Activated T-cell treated with anti-CD3 and anti-CD28 coated beads, Interleukin-2, amount 50 U/mL, for 72 hours (primary cell): ENCODE measurements at regions not wholly inside any gene's neighbourhood (a gene's known extent, or its start where the extent isn't known, plus 50 kb on each side); places are given as distances from the start of the nearest gene placed in this dataset.

Experiments
- ATAC-seq, 2 donors: fragments of 150-1000 bp; cut with Tn5 transposase; replicated peaks in 1 of 2; 2 replicates each; pipeline ENCODE4 v1.10.0; 2021; ENCODE audit warnings: moderate library complexity in 2 of 2, mild to moderate bottlenecking in 1 of 2
- DNase-seq, 2 donors: peaks; one replicate each; pipeline ENCODE4 v3.0.0; 2021 to 2022; ENCODE audit warnings: mixed read lengths in 1 of 2
- H3K27ac Mint-ChIP-seq: one replicate; pipeline ENCODE4 v1.8.0; 2022; ENCODE audit warnings: mild to moderate bottlenecking, moderate library complexity, mixed read lengths
- H3K27me3 Mint-ChIP-seq: one replicate; pipeline ENCODE4 v1.8.0; 2022; ENCODE audit warnings: low read depth, mixed read lengths
- H3K36me3 Mint-ChIP-seq, 2 donors: one replicate each; pipeline ENCODE4 v1.8.0; 2022; ENCODE audit warnings: mixed read lengths in 2 of 2, mild to moderate bottlenecking in 1 of 2; ENCODE audit not compliant: insufficient read depth in 2 of 2
- H3K4me1 Mint-ChIP-seq: one replicate; pipeline ENCODE4 v1.8.0; 2022; ENCODE audit warnings: low read depth, mixed read lengths
- H3K4me3 Mint-ChIP-seq, 2 donors: one replicate each; pipeline ENCODE4 v1.8.0; 2022; ENCODE audit warnings: mild to moderate bottlenecking in 2 of 2, mixed read lengths in 2 of 2, moderate library complexity in 2 of 2
- H3K9me3 Mint-ChIP-seq, 2 donors: one replicate each; pipeline ENCODE4 v1.8.0; 2022; ENCODE audit warnings: mixed read lengths in 2 of 2

DNA sequence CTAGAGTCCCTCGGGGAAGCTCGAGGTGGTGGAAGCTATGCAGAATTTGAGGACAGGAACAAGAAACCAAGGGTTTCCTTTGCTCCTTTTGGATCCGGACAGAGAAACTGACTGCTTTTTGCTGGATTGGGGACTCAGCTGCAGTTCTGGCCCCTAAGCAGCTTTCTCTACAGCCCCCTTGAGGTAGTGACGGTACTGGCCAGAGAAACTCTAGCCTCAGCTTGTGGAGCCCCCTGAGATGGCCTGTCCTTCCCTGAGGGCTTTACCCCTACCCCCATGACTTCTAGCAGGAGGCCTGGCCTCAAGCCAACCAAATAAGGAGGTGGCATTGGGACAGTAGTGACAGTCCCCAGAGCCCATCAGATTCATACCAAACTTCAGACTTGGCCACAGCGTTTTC lies 118.1 kb downstream of the IRX5 start:
- no peak for ATAC-seq
- Mint-ChIP-seq H3K4me3 (no peak overlapping the region), H3K9me3 (no peaks in the 10 kb centered on the region), H3K27me3 (peaks cover 5% of the 10 kb centered on the region), H3K4me1 (no peaks in the 10 kb centered on the region), H3K27ac (no peak overlapping the region), H3K36me3 (no peaks in the 10 kb centered on the region)
- DNase-seq: no peak

GRCh38 chr16:55051571-55052347 lies 121.1 kb downstream of the IRX5 start:
- Mint-ChIP-seq H3K36me3 (no peaks in the 10 kb centered on the region), H3K27me3 (peaks cover 21% of the 10 kb centered on the region), H3K9me3 (peaks cover 0 to 1% of the 10 kb centered on the region in 2 donors), H3K4me3 (no peak overlapping the region), H3K27ac (no peak overlapping the region), H3K4me1 (peaks cover 5% of the 10 kb centered on the region)
- no peak for DNase-seq
- no peak for ATAC-seq

GRCh38 chr16:55052348-55052734 lies 121.7 kb downstream of the IRX5 start:
- DNase-seq (no peak), ATAC-seq (no peak)
- no peak overlapping the region for H3K4me3 Mint-ChIP-seq
- peaks cover 27% of the 10 kb centered on the region for H3K27me3 Mint-ChIP-seq
- H3K36me3 Mint-ChIP-seq: no peaks in the 10 kb centered on the region
- no peak overlapping the region for H3K27ac Mint-ChIP-seq
- peaks cover 11% of the 10 kb centered on the region for H3K4me1 Mint-ChIP-seq
- peaks cover 0 to 1% of the 10 kb centered on the region in 2 donors for H3K9me3 Mint-ChIP-seq

GRCh38 chr16:55052741-55053415 lies 122.2 kb downstream of the IRX5 start:
- Mint-ChIP-seq H3K27me3 (peaks cover 32% of the 10 kb centered on the region), H3K9me3 (peaks cover 0 to 1% of the 10 kb centered on the region in 2 donors), H3K4me1 (peaks cover 11% of the 10 kb centered on the region), H3K27ac (no peak overlapping the region), H3K36me3 (no peaks in the 10 kb centered on the region), H3K4me3 (no peak overlapping the region)
- DNase-seq (no peak), ATAC-seq (no peak)

- Mint-ChIP-seq H3K36me3 (no peaks in the 10 kb centered on the region), H3K9me3 (peaks cover 0 to 1% of the 10 kb centered on the region in 2 donors), H3K27me3 (peaks cover 46% of the 10 kb centered on the region), H3K4me3 (no peak overlapping the region), H3K27ac (no peak overlapping the region), H3K4me1 (peaks cover 11% of the 10 kb centered on the region)
- DNase-seq (no peak), ATAC-seq (no peak)
Observed at GRCh38 chr16:55055262-55055661, 124.6 kb downstream of the IRX5 start.

GRCh38 chr16:55056585-55057401 lies 126.1 kb downstream of the IRX5 start:
- no peak for ATAC-seq
- Mint-ChIP-seq H3K36me3 (no peaks in the 10 kb centered on the region), H3K27me3 (peaks cover 41% of the 10 kb centered on the region), H3K4me1 (peaks cover 11% of the 10 kb centered on the region), H3K9me3 (peaks cover 0 to 1% of the 10 kb centered on the region in 2 donors), H3K4me3 (peak overlapping the region; percentile 49 to 57), H3K27ac (no peak overlapping the region)
- peak; percentile 2 to 5 for DNase-seq

DNA sequence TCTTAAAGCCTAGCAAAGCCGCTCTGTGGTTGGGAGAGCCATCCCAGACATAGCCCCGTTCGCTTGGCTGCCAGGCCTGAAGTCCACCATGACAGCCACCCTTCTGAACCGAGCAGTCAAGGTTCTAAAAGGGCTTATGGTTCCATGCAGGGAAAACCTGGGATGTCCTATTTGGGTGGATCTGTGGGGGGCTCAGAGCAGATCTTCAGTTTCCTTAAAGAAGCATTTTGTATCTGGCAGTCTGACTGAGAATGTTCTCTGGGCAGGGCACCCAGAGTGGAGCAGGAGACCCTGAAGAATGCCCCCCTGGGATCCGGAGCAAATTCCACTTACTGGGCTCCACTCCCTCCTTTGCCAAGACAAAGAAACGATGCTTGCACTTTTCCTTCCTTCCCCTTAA lies 127.2 kb downstream of the IRX5 start:
- peaks cover 41% of the 10 kb centered on the region for H3K27me3 Mint-ChIP-seq

DNA sequence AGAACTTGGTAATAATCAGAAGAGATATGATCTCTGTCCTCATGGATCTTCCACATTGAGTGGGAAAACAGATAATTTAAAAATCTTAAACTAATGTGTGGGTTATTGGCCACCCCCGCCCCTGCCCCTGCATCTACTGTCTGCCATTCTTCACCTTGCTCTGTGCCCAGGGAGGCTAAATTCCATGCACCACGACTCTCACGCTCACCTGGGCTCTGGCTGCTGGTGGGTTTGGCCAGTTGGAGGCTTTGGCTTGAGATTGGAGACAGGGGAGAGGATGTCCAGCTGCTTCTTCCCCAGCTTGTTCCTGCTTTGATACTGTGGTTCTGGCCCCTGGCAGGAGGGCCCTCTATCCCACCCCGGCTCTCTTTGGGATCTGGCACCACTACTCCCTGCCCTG lies 127.9 kb downstream of the IRX5 start:
- Mint-ChIP-seq H3K36me3 (no peaks in the 10 kb centered on the region), H3K4me1 (peaks cover 11% of the 10 kb centered on the region), H3K9me3 (peaks cover 0 to 1% of the 10 kb centered on the region in 2 donors), H3K27ac (no peak overlapping the region), H3K27me3 (peaks cover 48% of the 10 kb centered on the region), H3K4me3 (no peak overlapping the region)
- no peak for ATAC-seq
- DNase-seq: no peak

More for the DNA sequence above, 127.2 kb downstream of the IRX5 start:
- peaks cover 0 to 1% of the 10 kb centered on the region in 2 donors for H3K9me3 Mint-ChIP-seq
- no peak overlapping the region for H3K4me3 Mint-ChIP-seq
- no peak for ATAC-seq
- DNase-seq: no peak
- no peak overlapping the region for H3K27ac Mint-ChIP-seq
- H3K36me3 Mint-ChIP-seq: no peaks in the 10 kb centered on the region
- peaks cover 11% of the 10 kb centered on the region for H3K4me1 Mint-ChIP-seq

- H3K4me3 Mint-ChIP-seq: no peak overlapping the region
- H3K4me1 Mint-ChIP-seq: peaks cover 11% of the 10 kb centered on the region
- no peak for ATAC-seq
- H3K36me3 Mint-ChIP-seq: no peaks in the 10 kb centered on the region
- peaks cover 51% of the 10 kb centered on the region for H3K27me3 Mint-ChIP-seq
- H3K9me3 Mint-ChIP-seq: peaks cover 0 to 1% of the 10 kb centered on the region in 2 donors
- no peak overlapping the region for H3K27ac Mint-ChIP-seq
- no peak for DNase-seq
Observed at GRCh38 chr16:55059146-55059545, 128.5 kb downstream of the IRX5 start.

DNA sequence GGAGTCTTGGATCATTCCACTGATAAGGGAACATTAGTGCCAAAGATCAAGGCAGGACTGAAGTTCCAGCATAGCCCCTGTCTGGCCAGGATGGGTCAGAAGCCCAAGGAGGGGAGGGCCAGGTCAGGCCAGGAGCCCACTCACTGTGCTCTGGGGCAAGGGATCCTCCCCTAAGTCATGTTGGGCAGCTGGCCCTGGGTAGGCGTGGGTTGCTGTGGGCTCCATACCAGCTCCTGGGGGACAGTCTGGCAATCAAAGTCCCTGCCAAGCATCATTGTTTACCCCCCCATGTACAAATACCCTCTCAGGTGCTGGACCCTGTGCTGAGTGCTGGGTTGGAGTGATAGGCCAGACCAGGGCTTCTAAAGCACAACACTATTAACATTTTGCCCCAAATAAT lies 130.5 kb downstream of the IRX5 start:
- H3K27ac Mint-ChIP-seq: no peak overlapping the region

GRCh38 chr16:55062442-55062841 lies 131.8 kb downstream of the IRX5 start:
- DNase-seq (no peak), ATAC-seq (no peak)
- no peaks in the 10 kb centered on the region for H3K36me3 Mint-ChIP-seq
- peaks cover 28% of the 10 kb centered on the region for H3K27me3 Mint-ChIP-seq
- no peaks in the 10 kb centered on the region for H3K4me1 Mint-ChIP-seq
- H3K9me3 Mint-ChIP-seq: no peaks in the 10 kb centered on the region
- no peak overlapping the region for H3K4me3 Mint-ChIP-seq
- H3K27ac Mint-ChIP-seq: no peak overlapping the region

More for the DNA sequence above, 130.5 kb downstream of the IRX5 start:
- Mint-ChIP-seq H3K4me1 (peaks cover 11% of the 10 kb centered on the region), H3K36me3 (no peaks in the 10 kb centered on the region), H3K4me3 (no peak overlapping the region), H3K9me3 (no peaks in the 10 kb centered on the region), H3K27me3 (peaks cover 41% of the 10 kb centered on the region)
- DNase-seq (no peak), ATAC-seq (no peak)

DNA sequence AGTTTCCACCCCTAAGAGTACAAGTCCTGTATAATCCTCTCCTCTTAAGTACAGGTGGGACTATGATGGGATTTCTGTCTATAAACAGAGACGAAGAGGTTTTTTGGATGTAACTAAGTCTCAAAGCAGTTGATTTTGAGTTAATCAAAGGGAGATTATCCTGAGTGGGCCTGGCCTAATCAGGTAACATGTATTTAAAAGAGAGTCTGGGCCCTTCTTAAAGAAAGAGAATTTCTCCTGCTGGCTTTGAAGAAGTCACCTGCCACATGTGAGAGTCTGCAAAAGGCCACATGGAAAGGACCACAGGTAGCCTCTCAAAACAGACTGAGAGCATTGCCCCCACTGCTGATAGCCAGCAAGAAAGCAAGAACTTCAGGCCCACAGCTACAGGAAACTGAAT lies 142.3 kb downstream of the IRX5 start:
- Mint-ChIP-seq H3K36me3 (no peaks in the 10 kb centered on the region), H3K4me1 (no peaks in the 10 kb centered on the region), H3K27ac (no peak overlapping the region), H3K4me3 (no peak overlapping the region), H3K9me3 (no peaks in the 10 kb centered on the region), H3K27me3 (peaks cover 7% of the 10 kb centered on the region)
- DNase-seq (no peak), ATAC-seq (no peak)

DNA sequence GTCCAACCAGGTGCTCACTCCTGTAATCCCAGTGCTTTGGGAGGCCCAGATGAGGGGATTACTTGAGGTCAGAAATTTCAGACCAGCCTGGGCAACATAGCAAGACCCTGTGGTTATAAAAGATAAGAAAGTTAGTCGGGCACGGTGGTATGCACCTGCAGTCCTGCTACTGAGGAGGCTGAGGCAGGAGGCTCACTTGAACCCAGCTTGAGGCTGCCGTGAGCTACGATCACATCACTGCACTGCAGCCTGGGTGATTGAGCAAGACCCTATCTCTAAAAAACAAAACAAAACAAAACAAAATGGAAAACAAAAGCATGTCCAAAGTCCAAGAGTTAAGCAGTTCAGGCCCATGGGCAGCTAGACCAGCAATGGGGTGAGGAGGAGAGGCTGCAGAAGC lies 143.2 kb downstream of the IRX5 start:
- ATAC-seq: no peak
- H3K27me3 Mint-ChIP-seq: peaks cover 7% of the 10 kb centered on the region
- no peak overlapping the region for H3K27ac Mint-ChIP-seq
- H3K36me3 Mint-ChIP-seq: no peaks in the 10 kb centered on the region
- H3K4me1 Mint-ChIP-seq: no peaks in the 10 kb centered on the region
- no peaks in the 10 kb centered on the region for H3K9me3 Mint-ChIP-seq
- no peak overlapping the region for H3K4me3 Mint-ChIP-seq
- no peak for DNase-seq
